Endothelial cell of umbilical vein (primary cell): ENCODE measurements at regions not wholly inside any gene's neighbourhood (a gene's known extent, or its start where the extent isn't known, plus 50 kb on each side); places are given as distances from the start of the nearest gene placed in this dataset.

Source experiments
- BruUV-seq: library from RNA; stranded (reverse); fragments of 400-500 nt; replicated peaks from 2 replicates; lab custom pipeline; 2021; lab: Mats Ljungman, UMichigan
- CTCF ChIA-PET: fragments of 300-600, 350-600 bp; sonication (Branson Sonifier 250); formaldehyde crosslinking; loops from one replicate; lab custom pipeline; 2021; ENCODE audit warnings: antibody characterized with exemption, inconsistent platforms; lab: Charles Lee
- POLR2A ChIA-PET: fragments of 300-600, 350-600 bp; sonication (Branson Sonifier 250); formaldehyde crosslinking; loops from one replicate; lab custom pipeline; 2021; ENCODE audit warnings: antibody characterized with exemption, inconsistent platforms; lab: Charles Lee
- DNase-seq: peaks from one replicate; pipeline ENCODE4 v3.0.0-alpha.2; 2011; ENCODE audit warnings: low read depth, low spot score
- FAIRE-seq: peaks from 2 replicates; lab custom pipeline; 2011; peaks lifted over from hg19 to GRCh38; lab: Jason Lieb, UNC
- H2AFZ ChIP-seq: 2 replicates; pipeline ENCODE4 v1.6.0; 2012; ENCODE audit warnings: low read depth, low read length, control low read depth, inconsistent platforms
- H3K27ac ChIP-seq: 2 replicates; pipeline ENCODE4 v1.5.1; 2011; ENCODE audit warnings: low read depth, mild to moderate bottlenecking, control low read depth, low read length, moderate library complexity; ENCODE audit not compliant: insufficient read depth
- H3K27me3 ChIP-seq, 2 experiments: 2 replicates each; pipeline versions ENCODE4 v1.6.0 to v1.6.1; 2011; ENCODE audit warnings: low read length in 2 of 2, mixed read lengths in 1 of 2; ENCODE audit not compliant: control insufficient read depth in 2 of 2, insufficient read depth in 2 of 2
- H3K36me3 ChIP-seq, 2 experiments: 2 replicates in 1 of 2; 3 replicates in 1 of 2; pipeline ENCODE4 v1.5.1; 2011; ENCODE audit warnings: low read length in 2 of 2, mild to moderate bottlenecking in 1 of 2, moderate library complexity in 1 of 2; ENCODE audit not compliant: control insufficient read depth in 2 of 2, insufficient read depth in 2 of 2; ENCODE audit errors: extremely low read depth in 1 of 2
- H3K4me1 ChIP-seq: 3 replicates; pipeline ENCODE4 v1.5.1; 2011; ENCODE audit warnings: mild to moderate bottlenecking, low read length; ENCODE audit not compliant: control insufficient read depth, insufficient read depth; ENCODE audit errors: extremely low read depth
- H3K4me2 ChIP-seq: 2 replicates; pipeline ENCODE4 v1.6.1; 2011; ENCODE audit warnings: low read length, control low read depth, mixed read lengths; ENCODE audit not compliant: insufficient read depth
- H3K4me3 ChIP-seq, 3 experiments: fragments of 200-600 bp in 1 of 3; sonication (generic), shearing (Covaris generic) in 1 of 3; replicated peaks in 1 of 3; 2 replicates each; pipeline ENCODE4 v1.5.1; 2011 to 2016; ENCODE audit warnings: control low read depth in 3 of 3, low read length in 3 of 3, mild to moderate bottlenecking in 2 of 3, inconsistent platforms in 1 of 3, low read depth in 1 of 3, moderate library complexity in 1 of 3; ENCODE audit not compliant: insufficient read depth in 1 of 3
- H3K79me2 ChIP-seq: 2 replicates; pipeline ENCODE4 v1.6.0; 2012; ENCODE audit warnings: low read length, inconsistent platforms; ENCODE audit not compliant: control insufficient read depth, insufficient read depth
- H3K9ac ChIP-seq: replicated peaks from 2 replicates; pipeline ENCODE3; 2011; ENCODE audit warnings: low read length, control low read depth; ENCODE audit not compliant: insufficient read depth; ENCODE audit errors: extremely low read depth
- H3K9me1 ChIP-seq: replicated peaks from 3 replicates; pipeline ENCODE4 v1.6.0; 2011; ENCODE audit warnings: mild to moderate bottlenecking, low read length; ENCODE audit not compliant: control insufficient read depth, insufficient read depth; ENCODE audit errors: extremely low read depth
- H3K9me3 ChIP-seq: replicated peaks from 2 replicates; pipeline ENCODE4 v1.5.1; 2012; ENCODE audit warnings: low read length, inconsistent platforms; ENCODE audit not compliant: control insufficient read depth, insufficient read depth
- H4K20me1 ChIP-seq: replicated peaks from 2 replicates; pipeline ENCODE3; 2011; ENCODE audit warnings: mild to moderate bottlenecking, low read length; ENCODE audit not compliant: control insufficient read depth, insufficient read depth; ENCODE audit errors: extremely low read depth
- CTCF ChIP-seq, 2 donors: IDR thresholded peaks; 1 replicate in 1 of 2; 2 replicates in 1 of 2; pipeline ENCODE4 v1.5.1; 2011; ENCODE audit warnings: low read length in 2 of 2, mild to moderate bottlenecking in 2 of 2, moderate library complexity in 2 of 2, control low read depth in 1 of 2, inconsistent platforms in 1 of 2, low read depth in 1 of 2; ENCODE audit not compliant: insufficient read depth in 1 of 2; ENCODE audit errors: extremely low read depth in 1 of 2
- EZH2 ChIP-seq: IDR thresholded peaks from 2 replicates; pipeline ENCODE4 v1.6.1; 2012; ENCODE audit warnings: borderline replicate concordance, low read depth, mild to moderate bottlenecking, moderate library complexity, low read length, inconsistent platforms; ENCODE audit not compliant: severe bottlenecking
- FOS ChIP-seq: IDR thresholded peaks from 2 replicates; pipeline ENCODE4 v1.6.1; 2011; ENCODE audit warnings: mild to moderate bottlenecking, low read length, moderate library complexity, borderline replicate concordance; ENCODE audit not compliant: insufficient read depth
- GATA2 ChIP-seq: IDR thresholded peaks from 2 replicates; pipeline ENCODE4 v1.7.0; 2011; ENCODE audit warnings: low read depth, mild to moderate bottlenecking, moderate library complexity, mixed read lengths, low read length; ENCODE audit not compliant: insufficient read length, insufficient read depth
- JUN ChIP-seq: IDR thresholded peaks from 2 replicates; pipeline ENCODE4 v1.6.1; 2011; ENCODE audit warnings: borderline replicate concordance, low read depth; ENCODE audit not compliant: insufficient read length, insufficient read depth
- MAX ChIP-seq: IDR thresholded peaks from 2 replicates; pipeline ENCODE4 v1.6.1; 2011; ENCODE audit not compliant: insufficient read depth, insufficient read length
- MYC ChIP-seq: IDR thresholded peaks from one replicate; pipeline ENCODE4 v1.6.1; 2011; ENCODE audit warnings: mild to moderate bottlenecking, low read depth, low read length
- POLR2A ChIP-seq: IDR thresholded peaks from 2 replicates; pipeline ENCODE4 v1.6.1; 2012; ENCODE audit warnings: low read depth, mild to moderate bottlenecking, control low read depth, low read length
- POLR2AphosphoS5 ChIP-seq: IDR thresholded peaks from 2 replicates; pipeline ENCODE4 v1.6.1; 2012; ENCODE audit warnings: low read depth, mild to moderate bottlenecking, control low read depth, low read length, moderate library complexity; ENCODE audit not compliant: insufficient read depth
- dilution Hi-C: fragments of 300-500 bp; cut with MboI; formaldehyde crosslinking; loops from one replicate; pipeline ENCODE4 v1.15.0; 2019; ENCODE audit warnings: low sequenced_read_pairs; ENCODE audit not compliant: extremely low pct_ligation_motif_present
- intact Hi-C: fragments of 100-400 bp; cut with micrococcal nuclease; formaldehyde crosslinking; loops from one replicate; pipeline ENCODE4 v1.10.0; 2022

DNA sequence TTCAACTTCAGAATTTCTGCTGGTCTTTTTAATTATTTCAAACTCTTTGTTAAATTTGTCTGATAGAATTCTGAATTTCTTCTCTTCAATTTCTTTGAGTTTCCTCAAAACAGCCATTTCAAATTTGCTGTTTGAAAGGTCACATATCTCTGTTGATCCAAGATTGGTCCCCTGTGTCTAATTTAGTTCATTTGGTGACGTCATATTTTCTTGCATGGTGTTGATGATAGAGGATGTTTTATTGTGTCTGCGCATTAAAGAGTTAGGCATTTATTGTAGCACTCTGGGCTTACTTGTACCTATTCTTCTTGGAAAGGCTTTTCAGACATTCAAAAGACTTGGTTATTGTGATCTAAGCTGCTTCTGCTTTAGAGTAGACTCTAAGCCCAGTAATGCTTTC, 698.4 kb upstream of the LRRTM1 start:
- no TSS peak for BruUV-seq
- no peak overlapping the region for H2AFZ ChIP-seq
- H3K27ac ChIP-seq = no peak overlapping the region
- H3K4me1 ChIP-seq = no peaks in the 10 kb centered on the region
- dilution Hi-C loops (no loop called here), intact Hi-C loops (no loop called here)
- no peaks in the 10 kb centered on the region for H3K36me3 ChIP-seq
- no peak overlapping the region for H3K4me3 ChIP-seq
- no peaks in the 10 kb centered on the region for H3K79me2 ChIP-seq
- H3K27me3 ChIP-seq = no peaks in the 10 kb centered on the region
- DNase-seq (no peak), FAIRE-seq (no peak)
- H3K9ac ChIP-seq = no peak overlapping the region
- no peaks in the 10 kb centered on the region for H3K9me1 ChIP-seq
- CTCF ChIA-PET = no interaction called here
- TF ChIP-seq GATA2 (no peak), MAX (no peak), CTCF (IDR thresholded peaks at IDR 0.05; ENCODE audit: extremely low read depth in 1 of 2, insufficient read depth in 1 of 2, low read depth in 1 of 2, low read length in 2 of 2) (no peak), FOS (no peak), POLR2AphosphoS5 (no peak), JUN (no peak), POLR2A (no peak), EZH2 (no peak), MYC (no peak)
- H3K4me2 ChIP-seq = no peak overlapping the region
- POLR2A ChIA-PET = no interaction called here
- H3K9me3 ChIP-seq = peaks cover 6% of the 10 kb centered on the region
- no peaks in the 10 kb centered on the region for H4K20me1 ChIP-seq
